ENCODE measurements at regions not wholly inside any gene's neighbourhood (a gene's known extent, or its start where the extent isn't known, plus 50 kb on each side); places are given as distances from the start of the nearest gene placed in this dataset.

DNA sequence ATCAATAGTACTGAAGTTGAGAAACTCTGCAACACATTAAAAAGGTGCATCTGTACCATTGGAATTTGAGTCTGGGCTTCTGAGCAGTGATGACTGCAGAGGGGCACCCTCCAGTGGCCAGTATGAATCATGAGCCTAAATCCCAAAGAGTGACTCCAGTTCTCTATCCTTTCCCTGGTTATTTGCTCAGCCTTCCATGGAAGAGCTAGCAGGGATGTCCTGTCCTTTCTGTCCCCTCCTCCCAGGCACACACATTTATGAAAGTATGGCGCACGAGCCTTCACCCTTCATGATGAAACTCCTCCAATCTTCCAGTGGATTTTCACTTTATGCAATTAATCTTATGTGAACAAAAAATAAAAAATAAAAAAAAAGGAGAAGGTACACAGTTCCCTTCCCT lies 81.0 kb downstream of the ESM1 start:
- TF ChIP-seq, protein P1, sequence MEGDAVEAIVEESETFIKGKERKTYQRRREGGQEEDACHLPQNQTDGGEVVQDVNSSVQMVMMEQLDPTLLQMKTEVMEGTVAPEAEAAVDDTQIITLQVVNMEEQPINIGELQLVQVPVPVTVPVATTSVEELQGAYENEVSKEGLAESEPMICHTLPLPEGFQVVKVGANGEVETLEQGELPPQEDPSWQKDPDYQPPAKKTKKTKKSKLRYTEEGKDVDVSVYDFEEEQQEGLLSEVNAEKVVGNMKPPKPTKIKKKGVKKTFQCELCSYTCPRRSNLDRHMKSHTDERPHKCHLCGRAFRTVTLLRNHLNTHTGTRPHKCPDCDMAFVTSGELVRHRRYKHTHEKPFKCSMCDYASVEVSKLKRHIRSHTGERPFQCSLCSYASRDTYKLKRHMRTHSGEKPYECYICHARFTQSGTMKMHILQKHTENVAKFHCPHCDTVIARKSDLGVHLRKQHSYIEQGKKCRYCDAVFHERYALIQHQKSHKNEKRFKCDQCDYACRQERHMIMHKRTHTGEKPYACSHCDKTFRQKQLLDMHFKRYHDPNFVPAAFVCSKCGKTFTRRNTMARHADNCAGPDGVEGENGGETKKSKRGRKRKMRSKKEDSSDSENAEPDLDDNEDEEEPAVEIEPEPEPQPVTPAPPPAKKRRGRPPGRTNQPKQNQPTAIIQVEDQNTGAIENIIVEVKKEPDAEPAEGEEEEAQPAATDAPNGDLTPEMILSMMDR (IDR thresholded peaks at IDR 0.05), result peak in 1 of 4 experiments; percentile 18
- TF ChIP-seq POLR2A (IDR thresholded peaks at IDR 0.05), result no peak
- no peak for TF ChIP-seq EP300 (IDR thresholded peaks at IDR 0.05)
